Stomach (tissue), 4 donors: ENCODE measurements at regions not wholly inside any gene's neighbourhood (a gene's known extent, or its start where the extent isn't known, plus 50 kb on each side); places are given as distances from the start of the nearest gene placed in this dataset.
"Not testable (repeated sequence)": the region's sequence is repeated elsewhere in the genome, so short reads cannot be mapped to it uniquely, and the experiment has no call there.

Source experiments
- CTCF ChIP-seq, 7 experiments: fragments of 450-650 bp in 4 of 7; fragments of 200-600 bp in 3 of 7; sonication (generic) in 3 of 7; IDR thresholded peaks; one replicate each; pipeline ENCODE4 v1.5.1; 2016 to 2019; ENCODE audit warnings: antibody characterized with exemption in 7 of 7, control low read depth in 2 of 7, mild to moderate bottlenecking in 1 of 7
- EP300 ChIP-seq: sonication (generic); formaldehyde crosslinking; IDR thresholded peaks from one replicate; pipeline ENCODE4 v1.6.1; 2017; ENCODE audit warnings: antibody characterized with exemption

- TF ChIP-seq CTCF (IDR thresholded peaks at IDR 0.05); EP300: not testable (repeated sequence)
Measured at GRCh38 chr3:147245638-147246037, 160.7 kb downstream of the ZIC4 start.
